SK-N-SH (cell line): ENCODE measurements at regions not wholly inside any gene's neighbourhood (a gene's known extent, or its start where the extent isn't known, plus 50 kb on each side); places are given as distances from the start of the nearest gene placed in this dataset.

Source experiments
- CTCF ChIA-PET: fragments of 300-600, 350-600 bp; formaldehyde crosslinking; extraction: SDS; loops from one replicate; lab custom pipeline; 2021; lab: Yijun Ruan, JAX
- POLR2A ChIA-PET: fragments of 350-600 bp; sonication (Branson Sonifier 250); formaldehyde crosslinking; extraction: SDS; loops from one replicate; lab custom pipeline; 2020; ENCODE audit warnings: antibody characterized with exemption, inconsistent platforms; lab: Yijun Ruan, JAX
- DNase-seq: peaks from one replicate; pipeline ENCODE4 v3.0.0; 2012
- H2AFZ ChIP-seq: fragments of 200-600 bp; sonication (generic); 2 replicates; pipeline ENCODE4 v1.8.1; 2016; ENCODE audit warnings: antibody characterized with exemption, mild to moderate bottlenecking, low read depth
- H3F3A ChIP-seq: fragments of 200-600 bp; sonication (generic); replicated peaks from 2 replicates; pipeline ENCODE3; 2016; ENCODE audit warnings: antibody characterized with exemption, mild to moderate bottlenecking; ENCODE audit not compliant: insufficient read depth
- H3K27ac ChIP-seq, 2 experiments: fragments of 200-500 bp in 1 of 2; fragments of 200-600 bp in 1 of 2; sonication (Bioruptor generic) in 1 of 2; sonication (generic), shearing (Covaris generic) in 1 of 2; 2 replicates each; pipeline versions ENCODE4 v1.5.1 to v1.6.1; 2014 to 2016; ENCODE audit warnings: low read depth in 2 of 2, inconsistent platforms in 1 of 2, low read length in 1 of 2, mild to moderate bottlenecking in 1 of 2, mixed read lengths in 1 of 2
- H3K27me3 ChIP-seq: fragments of 200-600 bp; sonication (generic), shearing (Covaris generic); 2 replicates; pipeline ENCODE4 v1.6.1; 2016; ENCODE audit warnings: mixed run types; ENCODE audit not compliant: insufficient read depth
- H3K36me3 ChIP-seq, 2 experiments: fragments of 200-500 bp in 1 of 2; fragments of 200-600 bp in 1 of 2; sonication (Bioruptor generic) in 1 of 2; sonication (generic) in 1 of 2; replicated peaks in 1 of 2; 2 replicates each; pipeline versions ENCODE3 to v1.5.1; 2014 to 2016; ENCODE audit warnings: low read length in 1 of 2, mild to moderate bottlenecking in 1 of 2; ENCODE audit not compliant: insufficient read depth in 2 of 2, control insufficient read depth in 1 of 2
- H3K4me1 ChIP-seq, 2 experiments: fragments of 200-500 bp in 1 of 2; fragments of 200-600 bp in 1 of 2; sonication (Bioruptor generic) in 1 of 2; sonication (generic), shearing (Covaris generic) in 1 of 2; 2 replicates each; pipeline versions ENCODE4 v1.5.1 to v1.6.1; 2014 to 2016; ENCODE audit warnings: low read depth in 1 of 2, low read length in 1 of 2, mixed run types in 1 of 2; ENCODE audit not compliant: insufficient read depth in 2 of 2, control insufficient read depth in 1 of 2
- H3K4me2 ChIP-seq: fragments of 200-600 bp; sonication (generic), shearing (Covaris generic); 2 replicates; pipeline ENCODE4 v1.6.1; 2017; ENCODE audit warnings: mixed run types
- H3K4me3 ChIP-seq, 2 experiments: fragments of 200-500 bp in 1 of 2; fragments of 200-600 bp in 1 of 2; sonication (Bioruptor generic) in 1 of 2; sonication (generic), shearing (Covaris generic) in 1 of 2; 2 replicates each; pipeline versions ENCODE4 v1.5.1 to v1.8.1; 2014 to 2016; ENCODE audit warnings: low read depth in 2 of 2, inconsistent platforms in 1 of 2, low read length in 1 of 2, mild to moderate bottlenecking in 1 of 2, mixed read lengths in 1 of 2, moderate library complexity in 1 of 2
- H3K79me2 ChIP-seq: fragments of 200-600 bp; sonication (generic); 2 replicates; pipeline ENCODE4 v1.8.1; 2017; ENCODE audit warnings: mild to moderate bottlenecking; ENCODE audit not compliant: insufficient read depth
- H3K9ac ChIP-seq: fragments of 200-600 bp; sonication (generic); 2 replicates; pipeline ENCODE4 v1.6.1; 2017; ENCODE audit warnings: mixed run types
- H3K9me2 ChIP-seq: fragments of 200-600 bp; sonication (generic); 2 replicates; pipeline ENCODE4 v1.6.1; 2017; ENCODE audit warnings: mixed run types
- H3K9me3 ChIP-seq: fragments of 200-600 bp; sonication (generic); 2 replicates; pipeline ENCODE4 v1.6.1; 2017; ENCODE audit warnings: mixed run types, mild to moderate bottlenecking, moderate library complexity
- H4K20me1 ChIP-seq: fragments of 200-600 bp; sonication (generic); 2 replicates; pipeline ENCODE4 v1.6.1; 2017; ENCODE audit warnings: mild to moderate bottlenecking, mixed run types; ENCODE audit not compliant: insufficient read depth
- CHD2 ChIP-seq: fragments of 150-350 bp; IDR thresholded peaks from 2 replicates; pipeline ENCODE4 v1.6.1; 2018; ENCODE audit warnings: low read length; ENCODE audit not compliant: partially characterized antibody
- ELF1 ChIP-seq: IDR thresholded peaks from 2 replicates; pipeline ENCODE4 v1.4.0; 2012
- EP300 ChIP-seq, 2 experiments: IDR thresholded peaks; 2 replicates each; pipeline versions ENCODE4 v1.4.0 to v1.6.1; 2012; ENCODE audit warnings: borderline replicate concordance in 1 of 2, low read depth in 1 of 2, low read length in 1 of 2
- FOXJ3 ChIP-seq: sonication (generic); formaldehyde crosslinking; IDR thresholded peaks from 2 replicates; pipeline ENCODE4 v1.5.1; 2020; ENCODE audit warnings: mild to moderate bottlenecking, missing genetic modification reagents
- FOXM1 ChIP-seq: IDR thresholded peaks from 2 replicates; pipeline ENCODE4 v1.4.0; 2012; ENCODE audit warnings: low read depth, mild to moderate bottlenecking
- GABPA ChIP-seq: IDR thresholded peaks from 2 replicates; pipeline ENCODE4 v1.4.0; 2012; ENCODE audit warnings: low read depth, mild to moderate bottlenecking
- GATA2 ChIP-seq: sonication (generic); formaldehyde crosslinking; IDR thresholded peaks from 2 replicates; pipeline ENCODE4 v1.5.0; 2020; ENCODE audit warnings: mild to moderate bottlenecking, missing genetic modification reagents
- MEF2A ChIP-seq: IDR thresholded peaks from 2 replicates; pipeline ENCODE4 v1.4.0; 2012; ENCODE audit warnings: low read depth, borderline replicate concordance
- MXI1 ChIP-seq: IDR thresholded peaks from 2 replicates; pipeline ENCODE4 v1.6.1; 2012; ENCODE audit warnings: mild to moderate bottlenecking, low read depth, low read length, improper control_type of control experiment
- NRF1 ChIP-seq: IDR thresholded peaks from 2 replicates; pipeline ENCODE4 v1.6.1; 2012; ENCODE audit warnings: low read depth, mild to moderate bottlenecking, low read length
- POLR2AphosphoS5 ChIP-seq: IDR thresholded peaks from 2 replicates; pipeline ENCODE4 v1.6.1; 2012; ENCODE audit warnings: low read depth, low read length
- RAD21 ChIP-seq: IDR thresholded peaks from 2 replicates; pipeline ENCODE4 v1.6.1; 2012; ENCODE audit warnings: mild to moderate bottlenecking, low read length
- RFX5 ChIP-seq: IDR thresholded peaks from 2 replicates; pipeline ENCODE4 v1.6.1; 2012; ENCODE audit warnings: mild to moderate bottlenecking, improper control_type of control experiment, low read length
- RXRA ChIP-seq: IDR thresholded peaks from 2 replicates; pipeline ENCODE4 v1.4.0; 2012; ENCODE audit warnings: low read depth, mild to moderate bottlenecking, borderline replicate concordance
- SMC3 ChIP-seq: IDR thresholded peaks from 2 replicates; pipeline ENCODE4 v1.6.1; 2012; ENCODE audit warnings: low read depth, low read length, improper control_type of control experiment
- TEAD4 ChIP-seq: IDR thresholded peaks from 2 replicates; pipeline ENCODE4 v1.4.0; 2012; ENCODE audit warnings: mild to moderate bottlenecking, borderline replicate concordance; ENCODE audit not compliant: insufficient read depth
- YY1 ChIP-seq: IDR thresholded peaks from 2 replicates; pipeline ENCODE4 v1.4.0; 2012; ENCODE audit warnings: low read depth, mild to moderate bottlenecking
- WGBS: methylation state at CpG from one replicate; pipeline ENCODE4 v1.1.6; 2017; ENCODE audit warnings: low lambda C conversion rate; 5-methylcytosine and 5-hydroxymethylcytosine counted together
- TF ChIP-seq, protein P1 (sequence below): IDR thresholded peaks from 2 replicates; pipeline ENCODE4 v1.4.0; 2012; ENCODE audit warnings: low read depth, borderline replicate concordance
- TF ChIP-seq, protein P2 (sequence below): IDR thresholded peaks from 2 replicates; pipeline ENCODE4 v1.6.1; 2012; ENCODE audit warnings: mild to moderate bottlenecking, low read depth, low read length, moderate library complexity
- TF ChIP-seq, protein P3 (sequence below): IDR thresholded peaks from 2 replicates; pipeline ENCODE4; 2012

DNA sequence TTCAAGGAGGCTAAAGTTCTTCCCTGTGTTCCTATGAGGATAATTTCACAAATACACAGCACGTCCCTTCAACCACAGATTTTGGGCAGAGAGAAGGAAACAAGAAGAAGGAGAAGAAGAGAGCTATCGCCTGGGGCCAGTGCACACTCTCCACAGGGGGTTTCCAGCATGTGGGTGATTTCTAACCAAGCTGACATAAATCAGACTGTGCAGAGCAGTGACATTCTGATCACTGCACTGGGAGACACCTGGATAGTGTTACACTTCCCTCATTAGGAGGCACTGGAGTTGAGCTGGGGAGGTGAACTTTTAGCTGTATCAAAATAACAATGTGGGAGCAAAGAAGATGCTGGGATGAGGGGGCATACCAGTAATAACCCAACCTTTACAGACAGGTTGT is 71.8 kb upstream of the CENPW start:
- WGBS = 49% methylated on average over 2 of the region's 2 CpGs
- H3K9me2 ChIP-seq = no peaks in the 10 kb centered on the region
- no peak overlapping the region for H3K4me2 ChIP-seq
- H3K27me3 ChIP-seq = no peaks in the 10 kb centered on the region
- H3K9ac ChIP-seq = no peak overlapping the region
- H3K9me3 ChIP-seq = no peaks in the 10 kb centered on the region
- H3K4me3 ChIP-seq = no peak overlapping the region
- no peaks in the 10 kb centered on the region for H4K20me1 ChIP-seq
- no peaks in the 10 kb centered on the region for H3K36me3 ChIP-seq
- no peak for TF ChIP-seq YY1
- no peak for TF ChIP-seq TEAD4
- no peak for TF ChIP-seq POLR2AphosphoS5
- no peak for TF ChIP-seq RXRA
- TF ChIP-seq, protein P1, sequence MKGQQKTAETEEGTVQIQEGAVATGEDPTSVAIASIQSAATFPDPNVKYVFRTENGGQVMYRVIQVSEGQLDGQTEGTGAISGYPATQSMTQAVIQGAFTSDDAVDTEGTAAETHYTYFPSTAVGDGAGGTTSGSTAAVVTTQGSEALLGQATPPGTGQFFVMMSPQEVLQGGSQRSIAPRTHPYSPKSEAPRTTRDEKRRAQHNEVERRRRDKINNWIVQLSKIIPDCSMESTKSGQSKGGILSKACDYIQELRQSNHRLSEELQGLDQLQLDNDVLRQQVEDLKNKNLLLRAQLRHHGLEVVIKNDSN = no peak
- TF ChIP-seq NRF1 = no peak
- TF ChIP-seq GABPA = no peak
- TF ChIP-seq EP300 (IDR thresholded peaks at IDR 0.05; ENCODE audit: borderline replicate concordance in 1 of 2, low read depth in 1 of 2, low read length in 1 of 2) = no peak
- no peak for TF ChIP-seq RFX5
- TF ChIP-seq, protein P2, sequence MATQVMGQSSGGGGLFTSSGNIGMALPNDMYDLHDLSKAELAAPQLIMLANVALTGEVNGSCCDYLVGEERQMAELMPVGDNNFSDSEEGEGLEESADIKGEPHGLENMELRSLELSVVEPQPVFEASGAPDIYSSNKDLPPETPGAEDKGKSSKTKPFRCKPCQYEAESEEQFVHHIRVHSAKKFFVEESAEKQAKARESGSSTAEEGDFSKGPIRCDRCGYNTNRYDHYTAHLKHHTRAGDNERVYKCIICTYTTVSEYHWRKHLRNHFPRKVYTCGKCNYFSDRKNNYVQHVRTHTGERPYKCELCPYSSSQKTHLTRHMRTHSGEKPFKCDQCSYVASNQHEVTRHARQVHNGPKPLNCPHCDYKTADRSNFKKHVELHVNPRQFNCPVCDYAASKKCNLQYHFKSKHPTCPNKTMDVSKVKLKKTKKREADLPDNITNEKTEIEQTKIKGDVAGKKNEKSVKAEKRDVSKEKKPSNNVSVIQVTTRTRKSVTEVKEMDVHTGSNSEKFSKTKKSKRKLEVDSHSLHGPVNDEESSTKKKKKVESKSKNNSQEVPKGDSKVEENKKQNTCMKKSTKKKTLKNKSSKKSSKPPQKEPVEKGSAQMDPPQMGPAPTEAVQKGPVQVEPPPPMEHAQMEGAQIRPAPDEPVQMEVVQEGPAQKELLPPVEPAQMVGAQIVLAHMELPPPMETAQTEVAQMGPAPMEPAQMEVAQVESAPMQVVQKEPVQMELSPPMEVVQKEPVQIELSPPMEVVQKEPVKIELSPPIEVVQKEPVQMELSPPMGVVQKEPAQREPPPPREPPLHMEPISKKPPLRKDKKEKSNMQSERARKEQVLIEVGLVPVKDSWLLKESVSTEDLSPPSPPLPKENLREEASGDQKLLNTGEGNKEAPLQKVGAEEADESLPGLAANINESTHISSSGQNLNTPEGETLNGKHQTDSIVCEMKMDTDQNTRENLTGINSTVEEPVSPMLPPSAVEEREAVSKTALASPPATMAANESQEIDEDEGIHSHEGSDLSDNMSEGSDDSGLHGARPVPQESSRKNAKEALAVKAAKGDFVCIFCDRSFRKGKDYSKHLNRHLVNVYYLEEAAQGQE = no peak
- TF ChIP-seq GATA2 (CRISPR knock-in tag) = no peak
- no peak for TF ChIP-seq FOXJ3 (CRISPR knock-in tag)
- TF ChIP-seq FOXM1 = no peak
- TF ChIP-seq, protein P3, sequence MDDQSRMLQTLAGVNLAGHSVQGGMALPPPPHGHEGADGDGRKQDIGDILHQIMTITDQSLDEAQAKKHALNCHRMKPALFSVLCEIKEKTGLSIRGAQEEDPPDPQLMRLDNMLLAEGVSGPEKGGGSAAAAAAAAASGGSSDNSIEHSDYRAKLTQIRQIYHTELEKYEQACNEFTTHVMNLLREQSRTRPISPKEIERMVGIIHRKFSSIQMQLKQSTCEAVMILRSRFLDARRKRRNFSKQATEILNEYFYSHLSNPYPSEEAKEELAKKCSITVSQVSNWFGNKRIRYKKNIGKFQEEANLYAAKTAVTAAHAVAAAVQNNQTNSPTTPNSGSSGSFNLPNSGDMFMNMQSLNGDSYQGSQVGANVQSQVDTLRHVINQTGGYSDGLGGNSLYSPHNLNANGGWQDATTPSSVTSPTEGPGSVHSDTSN = no peak
- no peak for TF ChIP-seq CHD2
- TF ChIP-seq MEF2A = no peak
- no peak for TF ChIP-seq ELF1
- TF ChIP-seq RAD21 = no peak
- no peak for TF ChIP-seq SMC3
- TF ChIP-seq MXI1 = no peak
- POLR2A ChIA-PET = no interaction called here
- CTCF ChIA-PET = interaction anchor here (1.3 kb wide), 1 partner anchor 91 kb away, joined by 4 read pairs; no protein-coding TSS in a partner anchor
- H3K79me2 ChIP-seq = no peaks in the 10 kb centered on the region
- peaks cover 7% of the 10 kb centered on the region for H3F3A ChIP-seq
- peak; percentile 14 for DNase-seq
- no peak overlapping the region for H3K27ac ChIP-seq
- H3K4me1 ChIP-seq = peaks cover 3 to 6% of the 10 kb centered on the region in 2 experiments; a peak in 2 of 4 replicates
- no peak overlapping the region for H2AFZ ChIP-seq
